Suprapubic skin (tissue), 4 donors: ENCODE measurements at regions not wholly inside any gene's neighbourhood (a gene's known extent, or its start where the extent isn't known, plus 50 kb on each side); places are given as distances from the start of the nearest gene placed in this dataset.
A peak's percentile ranks its signal among the peaks of the same experiment; 100 is the strongest.

ENCODE experiments used
- DNase-seq, 2 donors: peaks; one replicate each; pipeline ENCODE4 v3.0.0-alpha.2; 2019; ENCODE audit warnings: low spot score in 2 of 2
- H3K27ac ChIP-seq: fragments of 200-600 bp; sonication (generic); one replicate; pipeline ENCODE4 v1.5.1; 2019
- H3K27me3 ChIP-seq: fragments of 200-600 bp; sonication (generic); one replicate; pipeline ENCODE4 v1.5.1; 2019
- H3K36me3 ChIP-seq: fragments of 200-600 bp; sonication (generic); one replicate; pipeline ENCODE4 v1.5.1; 2019
- H3K4me1 ChIP-seq: fragments of 200-600 bp; sonication (generic); one replicate; pipeline ENCODE4 v1.5.1; 2019
- H3K4me3 ChIP-seq: fragments of 200-600 bp; sonication (generic); one replicate; pipeline ENCODE4 v1.5.1; 2019; ENCODE audit warnings: mild to moderate bottlenecking
- H3K9me3 ChIP-seq: fragments of 200-600 bp; sonication (generic); one replicate; pipeline ENCODE4 v1.5.1; 2019
- CTCF ChIP-seq, 2 donors: fragments of 200-600 bp in 1 of 2; fragments of 450-650 bp in 1 of 2; sonication (generic) in 1 of 2; IDR thresholded peaks; one replicate each; pipeline ENCODE4 v1.5.1; 2016 to 2019; ENCODE audit warnings: antibody characterized with exemption in 2 of 2, mild to moderate bottlenecking in 1 of 2, moderate library complexity in 1 of 2
- EP300 ChIP-seq: sonication (generic); formaldehyde crosslinking; IDR thresholded peaks from one replicate; pipeline ENCODE4 v1.6.1; 2017; ENCODE audit warnings: antibody characterized with exemption
- POLR2A ChIP-seq, 2 donors: fragments of 450-650 bp; IDR thresholded peaks; one replicate each; pipeline ENCODE4 v1.6.1; 2017; ENCODE audit warnings: antibody characterized with exemption in 2 of 2, mild to moderate bottlenecking in 2 of 2, moderate library complexity in 2 of 2
- POLR2AphosphoS5 ChIP-seq, 3 donors: sonication (generic); formaldehyde crosslinking; IDR thresholded peaks; one replicate each; pipeline ENCODE4 v1.6.1; 2017; ENCODE audit warnings: antibody characterized with exemption in 3 of 3
- WGBS: methylation state at CpG from one replicate; pipeline ENCODE4 v1.1.5; 2018; 5-methylcytosine and 5-hydroxymethylcytosine counted together

- Histone ChIP-seq H3K4me1 (peaks cover 16% of the 10 kb centered on the region), H3K36me3 (no peaks in the 10 kb centered on the region), H3K27me3 (no peaks in the 10 kb centered on the region), H3K4me3 (no peak overlapping the region), H3K27ac (no peak overlapping the region), H3K9me3 (no peaks in the 10 kb centered on the region)
- WGBS, result 73% methylated on average over 2 of the region's 2 CpGs
- TF ChIP-seq EP300 (no peak), CTCF (IDR thresholded peaks at IDR 0.05) (no peak), POLR2AphosphoS5 (IDR thresholded peaks at IDR 0.05) (no peak), POLR2A (IDR thresholded peaks at IDR 0.05) (no peak)
- no peak for DNase-seq
These were observed 443.8 kb upstream of the CDH20 start for GRCh38 chr18:60889442-60889841.

- no peaks in the 10 kb centered on the region for H3K9me3 ChIP-seq
- H3K27ac ChIP-seq, result no peak overlapping the region
- no peaks in the 10 kb centered on the region for H3K36me3 ChIP-seq
- peaks cover 16% of the 10 kb centered on the region for H3K4me1 ChIP-seq
- no peaks in the 10 kb centered on the region for H3K27me3 ChIP-seq
- TF ChIP-seq POLR2AphosphoS5 (IDR thresholded peaks at IDR 0.05) (no peak), CTCF (IDR thresholded peaks at IDR 0.05) (no peak), POLR2A (IDR thresholded peaks at IDR 0.05) (no peak), EP300 (no peak)
- DNase-seq, result no peak
- H3K4me3 ChIP-seq, result no peak overlapping the region
- 77% methylated on average over 5 of the region's 5 CpGs for WGBS
These were observed 441.3 kb upstream of the CDH20 start for GRCh38 chr18:60891936-60892335.

GRCh38 chr18:60892441-60892840, 440.8 kb upstream of the CDH20 start:
- H3K9me3 ChIP-seq, result no peaks in the 10 kb centered on the region
- H3K4me3 ChIP-seq, result no peak overlapping the region
- no peaks in the 10 kb centered on the region for H3K27me3 ChIP-seq
- H3K4me1 ChIP-seq, result peaks cover 16% of the 10 kb centered on the region
- no peak for DNase-seq
- H3K27ac ChIP-seq, result no peak overlapping the region
- TF ChIP-seq POLR2A (IDR thresholded peaks at IDR 0.05) (no peak), EP300 (no peak), CTCF (IDR thresholded peaks at IDR 0.05) (no peak), POLR2AphosphoS5 (IDR thresholded peaks at IDR 0.05) (no peak)
- no peaks in the 10 kb centered on the region for H3K36me3 ChIP-seq

GRCh38 chr18:60892855-60893254, 440.4 kb upstream of the CDH20 start:
- WGBS, result 60% methylated on average over 3 of the region's 3 CpGs
- no peak for DNase-seq
- H3K27ac ChIP-seq, result peak overlapping the region; percentile 59

GRCh38 chr18:60893355-60894097, 439.7 kb upstream of the CDH20 start:
- no peaks in the 10 kb centered on the region for H3K9me3 ChIP-seq
- no peak overlapping the region for H3K4me3 ChIP-seq
- H3K27ac ChIP-seq, result peak overlapping the region; percentile 59
- peaks cover 16% of the 10 kb centered on the region for H3K4me1 ChIP-seq
- DNase-seq, result no peak
- 56% methylated on average over 6 of the region's 6 CpGs for WGBS
- no peaks in the 10 kb centered on the region for H3K27me3 ChIP-seq
- H3K36me3 ChIP-seq, result no peaks in the 10 kb centered on the region
- TF ChIP-seq CTCF (IDR thresholded peaks at IDR 0.05), result no peak
- no peak for TF ChIP-seq POLR2AphosphoS5 (IDR thresholded peaks at IDR 0.05)
- no peak for TF ChIP-seq POLR2A (IDR thresholded peaks at IDR 0.05)
- no peak for TF ChIP-seq EP300

More at GRCh38 chr18:60892855-60893254, 440.4 kb upstream of the CDH20 start:
- Histone ChIP-seq H3K36me3 (no peaks in the 10 kb centered on the region), H3K27me3 (no peaks in the 10 kb centered on the region), H3K9me3 (no peaks in the 10 kb centered on the region), H3K4me1 (peaks cover 16% of the 10 kb centered on the region), H3K4me3 (no peak overlapping the region)
- no peak for TF ChIP-seq POLR2A (IDR thresholded peaks at IDR 0.05)
- TF ChIP-seq POLR2AphosphoS5 (IDR thresholded peaks at IDR 0.05), result no peak
- no peak for TF ChIP-seq CTCF (IDR thresholded peaks at IDR 0.05)
- no peak for TF ChIP-seq EP300
